ENCODE measurements at regions not wholly inside any gene's neighbourhood (a gene's known extent, or its start where the extent isn't known, plus 50 kb on each side); places are given as distances from the start of the nearest gene placed in this dataset.
A peak's percentile ranks its signal among the peaks of the same experiment; 100 is the strongest.

- no peak for DNase-seq (ENCODE audit: low read depth in 2 of 2)
Observed at GRCh38 chr12:126359216-126359615, 1294.0 kb downstream of the AACS start.

DNA sequence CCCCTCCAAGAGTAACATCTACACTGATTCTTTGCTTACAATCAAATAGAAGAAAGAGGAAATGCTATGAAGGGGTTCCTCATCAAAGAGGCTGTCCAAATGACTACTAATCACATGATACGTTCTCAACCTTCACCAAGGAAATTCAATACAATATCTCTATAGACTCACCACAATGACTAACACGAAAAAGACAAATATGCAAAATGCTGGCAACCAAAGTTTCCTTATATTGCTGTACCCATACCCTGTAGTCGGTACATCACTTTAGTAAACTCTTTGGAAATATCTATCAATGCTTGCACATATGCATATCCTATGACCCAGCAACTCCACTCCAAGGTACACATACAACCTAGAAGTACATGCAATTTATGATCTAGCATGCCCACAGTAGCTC, 1296.6 kb downstream of the AACS start:
- DNase-seq (ENCODE audit: low read depth in 2 of 2), result no peak

DNA sequence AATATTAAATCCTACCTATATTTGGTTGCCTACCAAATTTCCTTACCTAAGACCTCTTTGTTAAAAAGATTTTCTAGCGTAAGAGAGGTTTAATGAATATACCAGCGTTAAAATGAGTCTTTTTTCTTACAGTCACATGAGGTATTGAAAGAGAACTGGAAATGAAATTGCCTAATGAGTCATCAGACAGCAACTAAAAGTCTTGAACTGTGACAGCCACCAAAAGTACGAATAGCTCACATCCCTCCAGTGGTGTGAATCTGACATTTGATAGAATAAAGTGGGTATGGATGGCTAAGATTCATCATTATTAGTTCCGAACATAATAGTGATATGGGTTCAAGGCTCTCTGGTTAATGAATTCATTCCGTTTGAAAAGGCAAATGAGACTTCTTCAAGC, 1297.3 kb downstream of the AACS start:
- peak in 1 of 2 donors; percentile 2 for DNase-seq (ENCODE audit: low read depth in 2 of 2)

GRCh38 chr12:126362964-126363363, 1297.7 kb downstream of the AACS start:
- DNase-seq (ENCODE audit: low read depth in 2 of 2), result no peak

GRCh38 chr12:126369487-126370463, 1304.5 kb downstream of the AACS start:
- DNase-seq (ENCODE audit: low read depth in 2 of 2), result peak in 1 of 2 donors; percentile 12

DNA sequence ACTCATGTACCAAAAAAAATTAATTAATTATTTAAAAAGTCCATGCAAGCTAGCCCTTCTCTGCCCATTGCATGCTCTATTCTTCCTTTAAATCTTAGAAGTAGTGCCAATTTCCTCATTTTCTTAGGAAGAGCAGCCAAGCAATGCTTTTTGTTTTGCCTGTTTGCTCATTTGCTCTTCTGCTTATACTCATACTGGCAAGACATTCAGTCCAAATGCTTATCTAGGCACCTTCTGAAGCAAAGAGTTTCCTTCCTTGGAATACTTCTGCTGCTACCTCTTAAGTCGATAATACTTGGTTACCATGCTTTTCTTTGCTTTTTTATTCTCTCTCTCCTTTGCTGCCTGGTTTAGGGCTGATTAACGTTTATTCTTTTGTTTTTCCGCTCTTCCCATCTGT, 1318.3 kb downstream of the AACS start:
- no peak for DNase-seq (ENCODE audit: low read depth in 2 of 2)

- DNase-seq (ENCODE audit: low read depth in 2 of 2), result peak in 1 of 2 donors; percentile 13
Observed at GRCh38 chr12:126384026-126384564, 1318.9 kb downstream of the AACS start.

DNA sequence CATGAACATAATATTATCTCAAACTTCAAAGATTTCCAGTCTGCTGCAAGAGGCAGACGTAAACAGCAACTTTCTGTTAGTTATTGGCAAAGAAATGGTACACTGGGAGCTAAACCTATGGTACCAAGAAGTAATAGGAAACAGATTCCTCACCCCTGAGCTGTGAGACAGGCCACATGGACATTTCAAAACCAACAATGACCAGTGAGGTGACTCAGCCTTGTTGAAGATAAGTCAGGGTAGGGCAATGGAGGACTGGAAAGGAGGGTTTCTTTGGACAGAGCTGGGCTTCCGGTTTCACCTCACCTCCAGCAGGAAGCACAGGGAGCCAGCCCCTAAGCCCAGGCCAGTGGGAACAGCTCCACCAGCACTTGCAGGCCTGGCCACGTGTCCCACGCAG, 1320.5 kb downstream of the AACS start:
- peak in 1 of 2 donors; percentile 8 for DNase-seq (ENCODE audit: low read depth in 2 of 2)

- peak in 1 of 2 donors; percentile 6 for DNase-seq (ENCODE audit: low read depth in 2 of 2)
Observed at GRCh38 chr12:126389220-126389841, 1324.1 kb downstream of the AACS start.

DNA sequence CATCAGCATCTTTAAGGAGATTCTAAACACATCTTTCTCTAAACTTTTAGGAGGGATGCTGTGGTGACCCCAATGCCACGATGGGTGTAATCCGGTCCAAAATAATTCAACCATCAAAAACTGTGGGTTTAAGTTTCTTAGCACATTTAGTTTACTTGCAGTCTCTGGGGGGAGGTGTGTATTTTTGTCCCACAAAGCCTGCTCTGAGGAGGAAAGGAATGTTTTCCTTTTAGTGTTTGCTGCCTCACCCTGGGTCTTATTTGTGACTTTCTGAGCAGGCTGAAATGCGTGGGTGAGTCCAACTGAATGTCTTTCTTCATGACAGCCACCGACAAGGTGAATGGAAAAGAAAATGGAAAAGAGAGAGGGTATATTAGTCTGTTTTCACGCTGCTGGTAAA, 1324.7 kb downstream of the AACS start:
- no peak for DNase-seq (ENCODE audit: low read depth in 2 of 2)

- no peak for DNase-seq (ENCODE audit: low read depth in 2 of 2)
Observed at GRCh38 chr12:126390969-126391566, 1325.8 kb downstream of the AACS start.

- no peak for DNase-seq (ENCODE audit: low read depth in 2 of 2)
Observed at GRCh38 chr12:126396536-126396935, 1331.3 kb downstream of the AACS start.

DNA sequence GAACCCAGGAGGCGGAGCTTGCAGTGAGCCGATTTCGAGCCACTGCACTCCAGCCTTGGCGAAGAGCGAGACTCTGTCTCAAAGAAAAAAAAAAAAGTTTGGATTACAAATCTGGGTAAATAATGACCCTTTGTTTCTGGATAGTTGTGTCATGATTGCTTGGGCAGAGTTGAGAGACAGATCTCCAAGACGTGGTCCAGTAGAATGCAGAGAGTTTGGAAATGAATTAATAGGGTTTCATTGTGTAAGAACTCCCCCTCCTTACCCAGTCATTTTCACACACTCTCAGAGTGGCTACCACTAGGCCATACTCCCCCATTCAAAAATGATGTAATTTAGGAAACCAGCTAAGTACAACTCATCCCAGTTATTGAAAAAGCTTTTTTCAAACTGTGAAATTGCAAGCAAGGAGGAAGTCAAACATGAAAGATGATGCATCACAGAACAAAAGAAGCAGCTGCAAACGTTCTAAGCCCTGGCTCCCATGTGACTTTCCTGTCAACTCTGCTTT, 1331.9 kb downstream of the AACS start:
- peak in 1 of 2 donors; percentile 35 for DNase-seq (ENCODE audit: low read depth in 2 of 2)

DNA sequence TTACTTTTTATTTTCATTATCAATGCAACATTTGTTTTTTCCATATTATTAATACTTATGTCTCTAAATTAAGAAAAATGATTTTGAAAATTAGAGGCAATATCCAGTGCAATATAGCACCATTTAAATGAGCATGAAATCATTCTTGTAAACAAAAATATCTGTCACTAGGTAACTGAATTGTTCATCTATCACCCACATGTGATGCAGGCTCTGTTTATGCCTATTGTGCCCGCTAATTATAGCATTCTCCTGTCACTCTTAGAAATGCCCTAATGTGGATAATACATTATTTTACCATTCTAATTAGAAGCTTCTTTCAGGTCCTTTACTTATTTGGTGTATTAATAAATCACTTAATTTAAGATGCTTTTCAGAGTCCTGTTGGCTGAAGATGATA, 1332.4 kb downstream of the AACS start:
- no peak for DNase-seq (ENCODE audit: low read depth in 2 of 2)

GRCh38 chr12:126400831-126401230, 1335.6 kb downstream of the AACS start:
- no peak for DNase-seq (ENCODE audit: low read depth in 2 of 2)

DNA sequence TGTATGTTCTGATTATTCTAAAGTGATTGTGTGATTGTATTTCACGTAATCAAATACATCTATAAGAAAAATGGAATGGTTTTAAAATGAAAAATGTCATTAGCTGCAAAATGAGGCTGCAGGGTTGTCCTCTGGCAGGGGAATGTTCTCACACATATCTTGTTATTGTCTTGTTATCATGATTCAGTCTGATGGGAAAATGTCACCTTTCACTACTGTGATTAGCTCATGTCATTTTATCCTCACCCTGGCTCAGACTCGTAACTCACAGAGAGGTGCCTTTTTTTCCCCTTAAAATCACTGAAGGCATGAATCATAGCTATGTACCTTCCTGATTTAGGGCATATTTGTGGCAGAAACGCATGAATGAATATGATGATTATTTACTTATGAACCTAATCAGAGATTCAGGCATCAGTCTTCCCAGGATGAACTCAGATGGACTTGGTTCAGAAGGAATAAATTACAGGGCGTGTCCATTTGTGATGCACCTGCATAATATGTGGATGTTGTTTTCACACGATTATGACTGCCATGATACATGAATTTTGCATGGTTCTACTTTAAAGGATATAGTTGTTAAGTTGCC, 1339.2 kb downstream of the AACS start:
- peak in 1 of 2 donors; percentile 41 for DNase-seq (ENCODE audit: low read depth in 2 of 2)

- DNase-seq (ENCODE audit: low read depth in 2 of 2), result no peak
Observed at GRCh38 chr12:126418400-126418799, 1353.2 kb downstream of the AACS start.

GRCh38 chr12:126419131-126419530, 1353.9 kb downstream of the AACS start:
- DNase-seq (ENCODE audit: low read depth in 2 of 2), result no peak

DNA sequence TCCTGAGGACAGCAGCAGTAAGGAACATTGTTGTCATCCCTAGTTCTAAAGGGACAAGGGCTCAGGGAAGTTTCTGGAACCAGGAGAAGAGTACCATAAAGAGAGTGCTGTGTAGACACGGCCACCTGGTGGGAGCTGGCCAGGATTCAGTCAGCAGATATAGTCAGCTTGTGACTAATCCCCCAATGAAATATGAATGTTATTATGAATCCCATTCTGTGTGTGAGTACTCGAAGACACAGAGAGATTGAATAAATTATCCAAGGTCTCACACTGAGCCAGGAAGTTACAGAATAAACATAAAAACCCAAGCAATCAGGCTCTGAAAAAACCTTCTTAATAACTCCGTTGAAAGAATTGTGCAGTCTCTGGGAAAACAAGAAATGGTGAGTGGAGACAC, 1359.5 kb downstream of the AACS start:
- no peak for DNase-seq (ENCODE audit: low read depth in 2 of 2)

GRCh38 chr12:126425264-126425663, 1360.0 kb downstream of the AACS start:
- DNase-seq (ENCODE audit: low read depth in 2 of 2), result no peak

GRCh38 chr12:126428769-126429168, 1363.5 kb downstream of the AACS start:
- no peak for DNase-seq (ENCODE audit: low read depth in 2 of 2)
